Amygdala (tissue), 56 donors: ENCODE measurements at regions not wholly inside any gene's neighbourhood (a gene's known extent, or its start where the extent isn't known, plus 50 kb on each side); places are given as distances from the start of the nearest gene placed in this dataset.

Source experiments
- DNase-seq, 56 donors: peaks; one replicate each; lab custom pipeline; 2025; lab: John Stamatoyannopoulos, UW

DNA sequence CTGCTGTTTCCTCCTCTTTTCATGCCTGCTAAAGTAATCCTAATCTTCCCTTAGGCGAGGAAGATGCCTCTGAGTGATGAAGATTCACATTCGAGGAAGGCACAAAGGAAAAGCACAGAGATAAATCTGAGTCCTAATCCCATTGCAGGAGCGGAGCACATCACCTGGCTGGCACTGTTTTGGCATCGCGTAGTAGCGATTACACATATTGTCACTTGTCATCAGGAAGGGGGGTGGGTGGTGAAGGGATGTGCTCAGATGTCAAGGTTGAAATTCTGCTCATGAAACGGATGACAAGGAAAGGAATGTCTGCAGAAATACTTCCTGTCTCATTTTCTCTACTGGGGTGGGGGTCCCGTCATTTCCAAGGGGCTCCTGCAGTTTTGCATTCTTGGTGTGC is 363.1 kb upstream of the EEF2KMT start:
- no peak for DNase-seq

DNA sequence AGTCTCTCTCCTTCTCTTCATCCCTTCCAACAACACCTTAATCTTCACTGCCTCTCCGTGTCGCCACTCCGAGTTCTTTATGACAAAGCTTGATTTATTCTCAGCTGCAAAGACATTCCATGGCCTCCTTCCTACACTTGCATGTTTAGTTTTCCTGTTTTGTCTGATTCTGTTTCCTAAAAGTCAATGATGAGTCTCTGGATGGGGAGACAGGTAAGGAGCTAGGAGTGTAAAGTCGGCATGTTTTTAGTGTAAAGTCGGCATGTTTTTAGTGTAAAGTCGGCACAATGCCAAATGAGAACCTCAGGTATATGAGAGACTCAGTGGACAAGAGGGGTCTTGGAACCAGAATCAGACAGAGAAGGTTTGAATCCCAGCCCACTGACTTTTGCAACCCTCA is 362.3 kb upstream of the EEF2KMT start:
- no peak for DNase-seq

DNA sequence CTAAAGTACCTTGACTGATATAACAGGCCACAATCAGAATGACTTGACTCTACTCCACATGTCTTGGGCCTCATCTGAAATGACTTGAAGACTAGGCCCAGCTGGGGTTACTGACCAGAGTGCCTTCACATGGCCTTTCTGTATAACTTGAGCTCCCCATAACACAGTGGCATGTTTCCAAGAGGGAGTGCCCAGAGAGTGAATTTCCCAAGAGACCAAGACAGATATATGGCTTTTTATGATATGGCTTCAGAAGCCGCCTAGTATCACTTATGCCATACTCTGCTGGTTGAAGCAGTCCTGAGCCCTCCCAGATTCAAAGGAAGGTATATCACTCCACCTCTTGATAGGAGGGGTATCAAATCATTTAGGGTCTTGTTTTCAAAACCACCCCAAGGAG is 357.5 kb upstream of the EEF2KMT start:
- no peak for DNase-seq

DNA sequence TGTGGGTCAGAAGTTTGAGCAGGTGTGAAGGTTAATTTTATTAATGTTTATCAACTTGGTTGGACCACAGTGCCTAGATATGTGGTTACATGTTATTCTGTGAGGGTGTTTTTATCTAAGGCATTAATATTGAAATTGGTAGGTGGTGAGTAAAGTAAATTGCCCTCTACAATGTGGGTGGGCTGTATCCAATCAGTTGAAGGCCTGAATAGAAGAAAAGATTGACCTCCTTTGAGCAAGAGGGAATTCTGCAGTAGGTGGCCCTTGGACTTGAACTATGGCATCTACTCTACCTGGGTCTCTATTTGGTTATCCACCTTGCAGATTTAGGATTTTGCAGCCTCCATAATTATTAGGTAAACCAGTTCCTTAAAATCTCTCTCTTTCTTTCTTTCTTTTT is 356.8 kb upstream of the EEF2KMT start:
- DNase-seq = no peak

DNA sequence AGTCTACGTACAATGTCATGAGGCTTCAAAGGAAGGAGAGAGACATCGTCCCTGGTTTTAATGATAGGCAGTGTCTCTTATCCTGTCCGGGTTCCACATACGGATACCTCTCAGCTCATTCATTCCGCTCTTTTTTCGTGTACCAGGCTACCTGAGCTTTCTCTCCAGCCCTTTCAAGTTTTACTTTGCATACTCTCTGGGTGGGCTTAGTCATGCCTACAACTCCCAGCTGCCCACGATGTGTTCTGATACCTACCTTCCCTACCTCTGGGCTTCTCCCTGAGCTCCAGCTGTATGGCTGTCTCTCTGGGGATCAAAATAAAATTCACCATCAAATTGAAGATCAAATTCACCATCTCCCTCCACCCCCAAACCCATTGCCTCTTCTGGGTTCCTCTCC is 354.0 kb upstream of the EEF2KMT start:
- no peak for DNase-seq

DNA sequence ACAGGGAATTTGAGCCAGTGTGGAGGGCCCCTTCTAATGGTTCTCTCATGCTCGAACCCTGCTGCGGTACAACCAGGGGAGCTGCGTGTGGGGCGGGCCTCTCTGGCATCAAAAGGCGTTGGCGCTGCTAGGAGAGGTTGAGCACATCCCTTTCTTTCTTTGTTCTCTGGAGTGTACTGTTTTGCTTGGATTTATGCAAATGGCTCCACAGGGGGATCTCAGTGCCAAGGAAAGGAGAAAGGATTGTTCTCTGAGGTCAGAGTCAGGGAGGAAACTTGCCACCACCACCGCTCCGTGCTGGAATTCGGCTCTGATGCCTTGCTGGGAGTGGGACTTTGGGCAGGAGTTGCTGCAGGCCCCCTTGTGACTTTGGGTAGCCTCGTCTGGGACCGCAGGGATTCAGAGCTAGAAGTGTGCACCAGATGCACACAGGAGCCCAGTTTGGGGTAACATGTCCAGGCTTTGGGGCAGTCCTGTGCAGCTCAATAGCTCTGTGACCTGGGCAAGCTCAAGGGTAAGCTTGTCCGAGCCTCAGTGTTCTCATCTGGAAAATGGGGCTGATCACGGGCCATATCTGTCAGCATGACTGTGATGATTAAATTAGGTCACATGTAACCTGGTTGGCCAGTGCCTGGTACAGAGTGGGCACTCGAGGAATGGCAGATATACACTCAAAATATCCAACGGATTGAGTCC is 353.0 kb upstream of the EEF2KMT start:
- DNase-seq = no peak

DNA sequence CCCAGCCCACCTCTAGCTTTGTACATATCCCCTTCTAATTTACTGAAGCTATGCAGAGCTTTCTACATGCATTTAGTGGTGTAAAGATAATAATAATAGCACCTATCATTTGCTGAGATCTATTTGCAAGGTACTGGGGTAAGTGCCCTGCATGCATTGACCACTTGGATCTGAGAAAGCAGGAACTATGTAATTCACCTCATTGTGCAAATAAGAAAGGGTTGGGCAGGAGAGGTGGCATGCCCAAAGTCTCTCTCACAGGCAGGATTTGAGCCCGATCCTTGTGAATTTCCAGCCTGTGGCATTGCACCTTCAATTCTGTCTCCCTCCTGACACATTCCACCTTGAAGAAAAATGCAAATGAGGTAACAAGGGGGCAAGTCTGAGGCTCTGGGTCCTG is 352.3 kb upstream of the EEF2KMT start:
- DNase-seq = no peak

DNA sequence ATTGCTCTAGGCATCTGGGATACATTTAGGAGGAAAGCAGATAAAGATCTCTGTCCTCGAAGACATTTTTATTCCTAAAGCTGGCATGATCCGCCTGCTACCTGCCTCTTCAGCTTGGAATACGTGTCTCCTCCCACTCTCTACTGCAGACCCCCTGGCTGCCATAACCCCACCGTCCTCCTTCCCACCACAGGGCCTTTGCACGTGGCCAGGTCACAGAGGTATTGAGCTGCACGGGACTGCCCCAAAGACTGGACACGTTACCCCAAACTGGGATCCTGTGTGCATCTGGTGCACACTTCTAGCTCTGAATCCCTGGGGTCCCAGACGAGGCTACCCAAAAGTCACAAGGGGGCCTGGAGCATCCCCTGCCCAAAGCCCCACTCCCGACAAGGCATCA is 351.2 kb upstream of the EEF2KMT start:
- no peak for DNase-seq

DNA sequence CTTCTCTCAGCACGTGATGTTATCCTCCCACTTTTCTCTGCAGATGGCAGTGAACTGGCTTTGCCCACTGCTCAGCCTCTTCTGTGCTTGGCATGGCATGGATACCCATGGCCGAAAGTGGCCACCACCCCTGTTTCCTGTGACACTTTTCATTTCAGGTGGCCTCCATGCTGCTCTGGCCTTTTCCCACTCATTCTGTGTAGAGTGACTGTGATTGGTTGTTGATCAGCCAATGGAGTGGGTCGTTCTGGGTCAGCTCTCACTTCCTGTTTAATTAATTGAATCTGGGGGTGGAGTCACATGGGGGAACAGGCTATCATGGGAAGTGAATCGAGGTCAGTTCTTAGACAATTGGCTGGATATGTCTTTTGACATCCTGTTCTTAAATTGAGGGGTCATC is 350.1 kb upstream of the EEF2KMT start:
- no peak for DNase-seq

DNA sequence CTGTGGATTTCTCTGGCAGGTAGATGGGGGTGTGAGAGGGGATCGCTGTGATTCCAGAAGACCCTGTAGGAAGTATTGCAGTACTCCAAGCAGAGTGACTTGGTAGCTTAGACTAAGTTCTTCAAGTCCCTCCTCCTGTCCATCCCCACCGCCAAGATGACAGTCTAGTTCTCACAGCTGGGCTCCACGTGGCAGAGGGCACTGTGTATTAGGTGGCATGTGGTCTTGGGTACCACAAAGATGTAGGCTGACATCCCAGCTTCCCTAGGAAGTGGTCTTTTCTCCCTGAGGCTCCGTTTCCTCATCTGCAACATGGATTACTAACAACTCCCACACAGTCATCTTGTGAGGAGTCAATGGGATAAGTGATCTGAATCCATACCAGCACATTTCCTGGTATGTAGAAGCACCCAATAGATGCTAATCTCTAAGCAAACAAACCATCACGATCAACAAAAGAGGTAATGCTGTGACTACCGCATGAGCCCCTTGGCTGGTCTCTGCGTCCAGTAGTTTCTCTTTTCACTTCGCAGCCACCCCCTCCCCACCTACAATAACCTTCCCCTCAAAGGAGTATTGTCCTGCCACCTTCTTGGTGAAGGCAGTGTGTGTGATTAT is 349.1 kb upstream of the EEF2KMT start:
- DNase-seq = no peak

DNA sequence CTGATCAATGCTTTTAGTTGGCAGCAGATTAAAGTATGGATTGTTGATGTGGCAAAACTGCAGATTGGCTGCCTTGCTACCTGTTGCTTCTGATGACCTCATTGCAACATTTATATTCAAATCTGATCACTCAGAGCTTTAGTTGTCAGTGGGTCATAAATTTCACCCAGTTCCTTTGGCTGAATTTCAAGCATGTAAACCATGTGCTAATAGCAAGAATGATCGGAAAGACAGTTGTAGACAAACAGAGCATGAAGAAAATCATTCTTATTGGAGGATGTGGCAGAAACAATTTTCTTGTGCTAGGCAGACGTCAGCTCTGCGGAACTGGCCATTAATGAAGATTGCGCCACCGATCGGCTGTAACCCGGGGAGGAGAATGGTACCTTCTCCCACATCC is 346.6 kb upstream of the EEF2KMT start:
- no peak for DNase-seq

DNA sequence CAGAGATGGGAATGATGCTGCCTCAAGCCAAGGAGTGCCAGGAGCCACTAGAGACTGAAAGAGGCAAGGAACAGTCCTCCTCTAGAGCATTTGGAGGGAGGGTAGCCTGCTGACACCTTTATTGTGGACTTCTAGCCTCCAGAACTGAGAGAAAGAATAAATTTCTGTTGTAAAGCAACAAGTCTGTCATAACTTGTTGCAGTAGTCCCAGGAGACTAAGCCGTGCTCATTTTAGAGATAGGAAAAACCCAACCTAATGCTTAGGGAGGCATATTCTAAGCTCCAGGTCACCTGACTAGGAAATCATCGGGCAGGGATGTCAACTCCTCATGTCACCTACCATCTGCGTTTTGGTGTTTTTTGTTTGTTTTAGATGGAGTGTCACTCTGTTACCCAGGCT is 345.4 kb upstream of the EEF2KMT start:
- DNase-seq = no peak

DNA sequence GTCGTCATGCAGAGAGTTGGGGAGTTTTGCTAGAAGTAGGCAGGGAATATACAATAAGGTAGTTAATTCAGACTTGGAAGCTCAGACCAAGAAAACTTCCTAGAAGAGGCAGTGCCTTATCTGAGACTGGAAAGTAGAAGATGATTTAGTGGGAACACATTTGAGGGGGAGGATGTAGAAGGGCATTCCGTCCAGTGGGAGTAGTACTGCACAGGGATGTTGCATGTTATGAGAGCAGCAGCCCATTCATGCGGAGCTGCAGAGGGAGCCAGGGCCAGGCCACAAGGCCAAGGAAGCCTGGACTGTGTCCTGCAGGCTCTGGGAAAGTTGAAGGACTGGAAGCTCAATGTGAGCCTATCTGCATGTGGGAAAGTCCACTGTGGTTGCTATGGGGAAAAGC is 344.5 kb upstream of the EEF2KMT start:
- no peak for DNase-seq

DNA sequence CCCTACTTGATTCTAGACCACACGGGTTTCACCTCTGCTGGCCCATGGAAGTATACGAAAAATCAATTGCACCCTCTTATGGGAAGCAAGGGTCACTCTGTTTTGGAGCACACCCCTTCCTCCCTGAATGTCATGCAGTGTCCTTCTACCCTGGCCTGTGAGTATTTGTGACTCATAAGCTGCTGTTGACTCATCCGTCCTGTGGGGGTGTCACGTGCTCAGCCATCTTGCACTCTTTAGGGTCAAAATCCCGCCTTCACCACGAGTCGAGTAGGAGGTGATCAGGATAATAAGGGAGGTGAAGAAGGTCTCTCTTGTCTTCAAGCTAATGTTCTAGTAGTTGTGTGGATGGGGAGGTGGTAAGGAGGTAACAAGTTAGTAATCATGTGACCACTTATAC is 341.0 kb upstream of the EEF2KMT start:
- no peak for DNase-seq

DNA sequence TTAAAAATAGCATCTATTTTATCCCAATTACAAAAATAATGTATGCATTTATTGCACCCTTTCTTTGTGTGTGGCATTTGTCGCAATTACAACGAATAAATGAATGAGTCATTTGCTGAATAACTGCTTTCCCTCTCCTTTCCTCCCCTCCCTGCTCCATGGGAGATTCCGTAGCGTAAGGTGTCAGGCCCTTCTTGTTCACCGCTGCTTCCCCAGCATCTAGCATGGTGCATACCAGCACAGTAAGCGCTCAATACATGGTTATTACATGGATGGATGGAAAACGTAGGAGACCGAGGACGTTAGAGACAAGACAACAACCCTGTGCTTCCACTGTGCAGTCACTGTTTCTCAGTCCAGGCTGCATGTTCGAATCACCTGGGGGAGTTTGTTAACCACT is 336.0 kb upstream of the EEF2KMT start:
- DNase-seq = no peak

DNA sequence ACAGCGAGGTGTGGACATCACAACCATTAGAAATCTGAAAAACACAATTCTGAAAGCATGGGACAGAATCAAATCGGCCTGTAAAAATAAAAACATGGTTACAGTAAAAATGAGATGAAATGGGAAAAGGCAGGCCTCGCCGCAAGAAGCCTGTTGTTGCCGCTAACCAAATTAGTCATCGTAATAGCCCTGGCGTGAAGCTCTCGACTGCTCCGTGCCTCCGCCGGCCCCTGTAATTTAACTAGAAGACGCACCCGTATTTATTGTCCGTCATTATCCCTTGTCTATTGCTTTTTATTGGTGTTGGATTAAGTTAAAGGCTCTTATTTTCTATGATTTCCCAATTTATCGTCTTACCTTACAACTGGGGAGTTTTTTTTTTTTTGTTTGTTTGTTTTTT is 334.6 kb upstream of the EEF2KMT start:
- no peak for DNase-seq

DNA sequence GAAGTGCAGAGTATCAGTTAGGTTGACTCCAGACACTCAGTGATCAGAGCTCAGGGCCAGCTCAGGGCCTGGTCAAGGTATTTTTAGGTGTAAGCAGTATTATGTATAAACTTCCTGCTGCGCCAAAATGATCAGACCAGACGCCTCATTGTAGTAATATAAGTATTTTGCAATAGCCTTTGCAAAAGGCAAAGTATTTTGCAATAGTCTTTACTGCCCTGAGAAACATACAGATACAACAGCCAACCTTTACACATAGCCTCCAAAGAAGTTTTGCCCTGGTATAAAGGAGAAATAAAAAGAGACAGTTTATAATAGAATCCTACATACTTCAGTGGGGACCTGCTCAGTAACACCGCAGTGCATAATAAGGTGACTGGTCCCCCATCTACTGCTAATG is 333.0 kb upstream of the EEF2KMT start:
- no peak for DNase-seq

DNA sequence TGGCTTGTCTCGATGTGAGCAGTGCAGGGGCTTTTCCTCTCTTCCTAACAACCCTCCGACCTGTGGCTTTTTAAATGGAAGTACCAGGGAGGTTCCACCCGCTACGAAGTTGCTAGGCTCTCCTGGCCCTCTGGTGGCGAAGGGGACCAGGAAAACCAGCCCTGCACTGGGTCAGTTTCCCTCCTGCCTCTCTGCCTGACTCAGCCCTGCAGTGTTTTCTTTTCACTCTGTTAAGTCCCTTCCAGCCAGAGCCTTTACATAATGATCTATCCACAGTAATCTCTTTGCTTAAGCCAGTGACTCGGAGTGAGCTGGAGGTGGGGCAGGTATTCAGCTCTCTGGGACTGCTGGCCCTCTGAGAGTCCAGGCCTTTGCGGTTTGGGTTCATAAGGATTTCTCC is 331.3 kb upstream of the EEF2KMT start:
- DNase-seq = no peak

DNA sequence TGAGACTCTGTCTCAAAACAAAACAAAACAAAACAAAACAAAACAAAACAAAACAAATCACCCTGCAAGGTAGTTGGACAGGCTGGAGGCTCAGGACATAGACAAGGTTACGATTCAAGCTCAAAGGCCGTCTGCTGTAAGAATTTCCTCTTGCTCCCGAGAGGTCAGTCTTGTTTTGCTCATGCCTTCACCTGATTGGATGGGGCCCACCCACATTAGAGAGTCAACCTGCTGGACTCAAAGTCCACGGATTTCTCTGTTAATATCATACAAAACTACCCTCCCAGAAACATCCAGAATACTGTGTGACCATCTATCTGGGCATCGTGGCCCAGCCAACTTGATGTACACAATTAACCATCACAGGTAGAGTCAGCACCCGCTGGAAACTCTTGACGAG is 330.0 kb upstream of the EEF2KMT start:
- no peak for DNase-seq

DNA sequence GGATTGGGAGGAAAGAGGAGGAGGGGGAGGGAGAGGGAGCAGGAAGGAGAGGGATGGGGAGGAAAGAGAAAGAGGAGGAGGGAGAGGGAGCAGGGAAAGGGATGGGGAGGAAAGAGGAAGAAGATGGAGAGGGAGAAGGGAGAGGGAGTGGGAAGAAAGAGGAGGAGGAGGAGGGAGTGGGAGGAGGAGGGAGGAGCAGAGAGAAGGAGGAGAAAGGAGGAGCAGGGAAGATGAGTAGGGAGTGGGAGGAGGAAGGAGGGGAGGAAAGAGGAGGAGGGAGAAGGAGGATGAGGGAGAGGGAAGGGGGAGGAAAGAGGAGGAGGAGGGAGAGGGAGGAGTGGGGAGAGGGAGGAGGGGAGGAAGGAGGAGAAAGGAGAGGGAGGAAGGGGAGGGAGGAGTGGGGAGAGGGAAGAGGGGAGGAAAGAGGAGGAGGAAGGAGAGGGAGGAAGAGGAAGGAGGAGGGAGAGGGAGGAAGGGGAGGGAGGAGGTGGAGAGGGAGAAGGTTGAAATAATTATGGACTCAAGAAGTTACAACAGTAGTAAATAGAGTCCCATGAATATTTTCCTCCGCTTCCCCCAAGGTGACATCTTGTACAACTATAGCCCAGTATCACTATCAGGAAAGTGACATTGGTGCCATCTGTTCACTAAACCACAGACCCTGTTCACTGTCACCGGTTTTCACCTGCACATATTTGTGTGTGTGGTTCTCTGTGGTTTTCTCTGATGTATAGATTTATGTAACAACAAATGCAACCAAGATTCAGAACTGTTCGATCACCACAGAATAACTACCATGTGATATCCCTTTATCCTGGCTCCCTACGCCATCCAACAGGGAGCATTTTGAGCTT is 325.3 kb upstream of the EEF2KMT start:
- no peak for DNase-seq

DNA sequence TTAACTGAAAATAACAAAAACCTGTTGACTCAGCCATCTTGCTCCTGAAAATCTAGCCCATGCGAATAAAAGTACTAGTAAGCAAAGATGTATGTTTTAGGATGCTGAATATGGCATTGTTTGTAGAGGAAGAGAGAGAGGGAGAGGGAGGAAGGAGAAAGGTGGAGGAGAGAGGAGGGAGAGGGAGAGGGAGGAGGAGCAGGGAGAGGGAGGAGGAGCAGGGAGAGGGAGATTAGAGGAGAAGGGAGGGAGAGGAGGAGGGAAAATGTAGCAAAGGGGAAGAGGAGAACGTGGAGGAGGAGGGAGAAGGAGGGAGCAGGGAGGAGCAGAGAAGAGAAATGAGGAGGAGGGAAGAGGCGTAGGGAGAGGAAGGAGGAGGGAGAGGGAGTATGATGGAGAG is 324.5 kb upstream of the EEF2KMT start:
- DNase-seq = no peak

DNA sequence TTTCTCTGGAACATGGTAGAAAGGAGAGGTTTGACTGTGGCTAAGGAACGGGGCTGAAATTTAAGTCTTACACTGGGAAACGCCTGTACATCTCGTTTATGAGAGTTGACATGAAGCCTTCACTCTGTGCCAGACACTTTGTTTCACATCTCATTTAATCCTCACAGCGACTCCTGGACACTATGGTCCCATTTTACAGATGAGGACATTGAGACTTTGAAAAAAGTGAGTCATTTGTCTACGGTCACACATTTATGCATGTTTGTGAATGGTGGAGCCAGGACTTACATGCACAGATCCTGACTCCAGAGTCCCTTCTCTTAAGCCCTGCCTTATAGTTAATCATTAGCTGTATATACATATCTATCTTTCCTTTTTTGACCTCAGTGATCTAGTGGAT is 318.4 kb upstream of the EEF2KMT start:
- no peak for DNase-seq
